CD4-positive, CD25-positive, alpha-beta regulatory T cell (primary cell): ENCODE measurements at regions not wholly inside any gene's neighbourhood (a gene's known extent, or its start where the extent isn't known, plus 50 kb on each side); places are given as distances from the start of the nearest gene placed in this dataset.

Experiments
- ATAC-seq, 2 donors: fragments of 150-1000 bp; cut with Tn5 transposase; one replicate each; pipeline ENCODE4 v1.10.0; 2021; ENCODE audit warnings: low read depth in 2 of 2, moderate number of reproducible peaks in 2 of 2, moderate library complexity in 1 of 2
- DNase-seq, 3 donors: peaks; one replicate each; pipeline versions ENCODE4 v3.0.0 to v3.0.0-alpha.2; 2012 to 2022; ENCODE audit warnings: mixed read lengths in 1 of 3
- H3K27ac ChIP-seq: one replicate; pipeline ENCODE4 v1.7.0; 2013; ENCODE audit warnings: mild to moderate bottlenecking, low read length; ENCODE audit not compliant: insufficient read depth, poor library complexity, severe bottlenecking
- H3K27me3 ChIP-seq: one replicate; pipeline ENCODE4 v1.7.0; 2013; ENCODE audit warnings: low read length; ENCODE audit not compliant: control insufficient read depth, insufficient read depth
- H3K36me3 ChIP-seq: one replicate; pipeline ENCODE4 v1.7.0; 2013; ENCODE audit warnings: mild to moderate bottlenecking, low read length, moderate library complexity; ENCODE audit not compliant: control insufficient read depth, insufficient read depth
- H3K4me1 ChIP-seq: 2 replicates; pipeline ENCODE4 v1.7.0; 2013; ENCODE audit warnings: mild to moderate bottlenecking, low read length; ENCODE audit not compliant: insufficient read depth, control insufficient read depth, poor library complexity, severe bottlenecking
- H3K4me3 ChIP-seq: one replicate; pipeline ENCODE4 v1.7.0; 2013; ENCODE audit warnings: low read depth, mild to moderate bottlenecking, low read length, moderate library complexity
- H3K9me3 ChIP-seq, 2 experiments: 1 replicate in 1 of 2; 2 replicates in 1 of 2; pipeline ENCODE4 v1.7.0; 2013; ENCODE audit warnings: low read length in 2 of 2, mild to moderate bottlenecking in 1 of 2, moderate library complexity in 1 of 2; ENCODE audit not compliant: control insufficient read depth in 2 of 2
- H3K27ac Mint-ChIP-seq, 3 donors: one replicate each; pipeline ENCODE4 v1.8.0; 2020 to 2022; ENCODE audit warnings: mild to moderate bottlenecking in 3 of 3, mixed read lengths in 3 of 3, moderate library complexity in 2 of 3
- H3K27me3 Mint-ChIP-seq: one replicate; pipeline ENCODE4 v1.8.0; 2022; ENCODE audit warnings: mild to moderate bottlenecking, mixed read lengths
- H3K36me3 Mint-ChIP-seq: one replicate; pipeline ENCODE4 v1.8.0; 2020; ENCODE audit warnings: mixed read lengths
- H3K4me1 Mint-ChIP-seq, 4 donors: one replicate each; pipeline ENCODE4 v1.8.0; 2020 to 2022; ENCODE audit warnings: mixed read lengths in 4 of 4, mild to moderate bottlenecking in 1 of 4
- H3K4me3 Mint-ChIP-seq, 4 donors: one replicate each; pipeline ENCODE4 v1.8.0; 2020 to 2022; ENCODE audit warnings: mild to moderate bottlenecking in 4 of 4, mixed read lengths in 4 of 4, moderate library complexity in 3 of 4
- H3K9me3 Mint-ChIP-seq, 7 donors: one replicate each; pipeline ENCODE4 v1.8.0; 2020 to 2022; ENCODE audit warnings: mixed read lengths in 7 of 7, mild to moderate bottlenecking in 3 of 7, moderate library complexity in 2 of 7

DNA sequence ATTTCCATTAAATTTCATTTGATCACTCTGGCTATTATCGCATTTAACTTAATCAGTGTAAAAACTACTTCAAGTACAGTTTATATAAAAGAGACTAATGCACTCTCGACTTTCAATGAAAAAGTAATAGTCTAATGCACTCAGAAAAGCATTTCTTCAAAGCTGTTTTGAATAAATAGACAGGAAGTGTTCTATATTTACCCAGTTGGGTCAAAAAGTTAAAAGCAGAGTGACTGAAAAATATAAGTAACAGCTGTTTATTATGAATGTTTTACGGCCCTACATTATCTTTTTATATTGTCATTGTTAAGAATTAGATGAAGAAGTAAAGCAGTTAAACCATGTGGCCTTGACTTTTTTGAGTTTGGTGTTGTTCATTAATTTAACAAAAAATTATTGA is 391.8 kb downstream of the ZPLD1 start:
- Mint-ChIP-seq H3K27ac (no peak overlapping the region), H3K36me3 (no peaks in the 10 kb centered on the region), H3K4me1 (no peaks in the 10 kb centered on the region), H3K27me3 (no peaks in the 10 kb centered on the region), H3K4me3 (no peak overlapping the region), H3K9me3 (peaks cover 0 to 7% (median 0%) of the 10 kb centered on the region in 7 donors)
- Histone ChIP-seq H3K27ac (no peak overlapping the region), H3K27me3 (no peaks in the 10 kb centered on the region), H3K4me1 (no peaks in the 10 kb centered on the region), H3K4me3 (no peak overlapping the region), H3K36me3 (no peaks in the 10 kb centered on the region), H3K9me3 (no peaks in the 10 kb centered on the region)
- ATAC-seq (no peak), DNase-seq (no peak)

DNA sequence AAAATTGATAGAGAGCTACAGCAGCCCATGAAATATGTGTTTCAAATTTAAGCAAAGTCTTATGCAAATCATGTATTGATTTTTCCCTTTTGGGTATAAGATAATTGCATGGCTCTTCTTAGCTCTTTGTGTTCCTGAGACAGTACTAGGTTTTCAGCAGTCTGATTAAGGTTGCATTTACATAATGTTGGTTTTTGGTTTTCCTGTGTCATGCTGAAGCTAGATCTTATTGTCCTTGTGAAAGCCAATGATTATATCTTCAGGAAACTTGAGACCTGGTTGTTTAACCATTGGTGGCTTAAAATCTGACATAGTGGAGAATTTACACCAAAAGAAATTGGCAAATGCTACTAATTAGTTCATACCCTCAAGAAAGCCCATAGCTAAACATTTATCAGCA is 392.6 kb downstream of the ZPLD1 start:
- H3K27me3 ChIP-seq = no peaks in the 10 kb centered on the region
- no peaks in the 10 kb centered on the region for H3K4me1 Mint-ChIP-seq
- no peaks in the 10 kb centered on the region for H3K27me3 Mint-ChIP-seq
- H3K36me3 Mint-ChIP-seq = no peaks in the 10 kb centered on the region
- H3K4me1 ChIP-seq = no peaks in the 10 kb centered on the region
- no peaks in the 10 kb centered on the region for H3K9me3 ChIP-seq
- H3K9me3 Mint-ChIP-seq = peaks cover 0 to 5% (median 0%) of the 10 kb centered on the region in 7 donors
- DNase-seq = no peak
- no peak overlapping the region for H3K4me3 Mint-ChIP-seq
- H3K27ac ChIP-seq = no peak overlapping the region
- ATAC-seq = no peak
- no peak overlapping the region for H3K4me3 ChIP-seq
- H3K27ac Mint-ChIP-seq = no peak overlapping the region
- no peaks in the 10 kb centered on the region for H3K36me3 ChIP-seq

DNA sequence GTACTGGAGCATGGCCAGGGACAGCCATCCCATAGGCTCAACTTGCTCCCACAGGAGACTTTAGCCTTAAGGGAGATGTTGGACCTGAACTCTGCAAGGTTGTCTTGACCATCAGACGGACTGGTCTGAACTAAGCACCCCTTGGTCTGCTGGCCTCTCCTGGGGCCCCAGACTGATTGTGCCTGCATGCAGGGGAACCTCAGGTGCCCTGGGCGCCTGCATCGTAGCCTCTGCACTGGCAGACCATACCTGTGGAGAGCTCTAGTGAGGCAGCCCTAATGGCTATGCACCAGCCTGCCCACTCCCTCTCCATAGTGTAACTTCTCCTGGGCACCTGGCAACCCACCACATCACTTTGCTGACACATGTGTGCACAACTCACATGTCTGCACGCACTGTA is 395.6 kb downstream of the ZPLD1 start:
- Mint-ChIP-seq H3K36me3 (no peaks in the 10 kb centered on the region), H3K4me1 (no peaks in the 10 kb centered on the region), H3K27me3 (no peaks in the 10 kb centered on the region), H3K27ac (no peak overlapping the region), H3K4me3 (no peak overlapping the region), H3K9me3 (peaks cover 0 to 5% (median 1%) of the 10 kb centered on the region in 7 donors)
- H3K27ac ChIP-seq = no peak overlapping the region
- H3K36me3 ChIP-seq = no peaks in the 10 kb centered on the region
- no peaks in the 10 kb centered on the region for H3K4me1 ChIP-seq
- H3K27me3 ChIP-seq = no peaks in the 10 kb centered on the region
- no peak for ATAC-seq
- H3K4me3 ChIP-seq = no peak overlapping the region
- no peak for DNase-seq
- no peaks in the 10 kb centered on the region for H3K9me3 ChIP-seq

- H3K4me3 Mint-ChIP-seq = no peak overlapping the region
- H3K9me3 ChIP-seq = no peaks in the 10 kb centered on the region
- no peaks in the 10 kb centered on the region for H3K27me3 Mint-ChIP-seq
- H3K27me3 ChIP-seq = no peaks in the 10 kb centered on the region
- H3K27ac Mint-ChIP-seq = no peak overlapping the region
- DNase-seq = no peak
- no peak overlapping the region for H3K4me3 ChIP-seq
- ATAC-seq = no peak
- no peaks in the 10 kb centered on the region for H3K4me1 Mint-ChIP-seq
- no peaks in the 10 kb centered on the region for H3K4me1 ChIP-seq
- H3K27ac ChIP-seq = no peak overlapping the region
- peaks cover 3 to 20% (median 8%) of the 10 kb centered on the region in 7 donors for H3K9me3 Mint-ChIP-seq
- no peaks in the 10 kb centered on the region for H3K36me3 Mint-ChIP-seq
- no peaks in the 10 kb centered on the region for H3K36me3 ChIP-seq
Observed at GRCh38 chr3:102841866-102842265, 407.1 kb downstream of the ZPLD1 start.

DNA sequence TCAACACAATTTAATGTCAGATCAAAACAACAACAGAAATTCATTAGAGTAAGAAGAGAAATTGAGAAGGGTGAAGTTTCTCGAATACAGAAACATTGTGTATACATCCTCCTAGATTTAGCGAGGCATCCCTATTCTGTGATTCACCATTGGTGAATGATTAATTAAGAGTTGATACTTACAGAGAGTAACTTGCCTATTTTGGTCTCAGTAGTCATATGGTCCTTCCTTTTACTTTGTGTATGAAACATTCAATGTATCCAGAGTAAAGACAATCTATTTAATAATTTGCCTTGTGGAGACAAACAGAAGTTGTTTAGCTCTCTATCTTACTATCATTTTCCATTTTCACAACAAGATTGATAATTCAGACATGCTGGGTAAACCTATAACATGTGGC is 432.0 kb downstream of the ZPLD1 start:
- Histone ChIP-seq H3K27ac (no peak overlapping the region), H3K36me3 (no peaks in the 10 kb centered on the region), H3K4me3 (no peak overlapping the region), H3K27me3 (no peaks in the 10 kb centered on the region), H3K4me1 (no peaks in the 10 kb centered on the region), H3K9me3 (no peaks in the 10 kb centered on the region)
- H3K9me3 Mint-ChIP-seq = peaks cover 0 to 3% (median 0%) of the 10 kb centered on the region in 7 donors
- H3K36me3 Mint-ChIP-seq = no peaks in the 10 kb centered on the region
- no peak overlapping the region for H3K4me3 Mint-ChIP-seq
- H3K27me3 Mint-ChIP-seq = no peaks in the 10 kb centered on the region
- DNase-seq (no peak), ATAC-seq (no peak)
- no peak overlapping the region for H3K27ac Mint-ChIP-seq
- H3K4me1 Mint-ChIP-seq = no peaks in the 10 kb centered on the region

GRCh38 chr3:102883515-102883914 is 448.7 kb downstream of the ZPLD1 start:
- Mint-ChIP-seq H3K4me1 (no peaks in the 10 kb centered on the region), H3K27ac (no peak overlapping the region), H3K4me3 (no peak overlapping the region), H3K36me3 (no peaks in the 10 kb centered on the region), H3K9me3 (peaks cover 0 to 2% (median 0%) of the 10 kb centered on the region in 7 donors), H3K27me3 (peaks cover 4% of the 10 kb centered on the region)
- Histone ChIP-seq H3K4me1 (no peaks in the 10 kb centered on the region), H3K36me3 (no peaks in the 10 kb centered on the region), H3K4me3 (no peak overlapping the region), H3K9me3 (no peaks in the 10 kb centered on the region), H3K27ac (no peak overlapping the region), H3K27me3 (no peaks in the 10 kb centered on the region)
- ATAC-seq (no peak), DNase-seq (no peak)

DNA sequence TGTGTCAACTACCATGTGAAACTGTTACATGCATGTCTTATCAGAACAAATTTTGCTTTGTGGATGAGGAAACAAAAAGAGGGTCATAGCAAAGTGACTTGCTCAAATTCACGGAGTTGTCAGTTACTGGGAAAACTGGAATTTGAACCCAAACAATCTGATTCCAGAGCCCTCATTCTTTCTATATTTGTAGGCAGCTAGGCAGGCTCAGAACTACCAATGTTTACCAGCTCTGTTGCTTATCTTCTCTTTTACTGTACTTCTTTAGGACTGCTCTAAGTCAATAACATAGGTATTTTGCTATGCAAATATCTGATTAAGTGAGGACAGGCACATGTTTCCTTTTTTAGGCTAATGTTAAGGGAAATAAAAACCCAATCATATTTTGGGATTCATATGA is 450.5 kb downstream of the ZPLD1 start:
- no peak overlapping the region for H3K27ac Mint-ChIP-seq
- Histone ChIP-seq H3K4me1 (no peaks in the 10 kb centered on the region), H3K36me3 (no peaks in the 10 kb centered on the region), H3K27me3 (no peaks in the 10 kb centered on the region), H3K9me3 (no peaks in the 10 kb centered on the region), H3K4me3 (no peak overlapping the region), H3K27ac (no peak overlapping the region)
- H3K4me1 Mint-ChIP-seq = no peaks in the 10 kb centered on the region
- H3K9me3 Mint-ChIP-seq = peaks cover 0 to 5% (median 0%) of the 10 kb centered on the region in 7 donors
- H3K4me3 Mint-ChIP-seq = no peak overlapping the region
- DNase-seq (no peak), ATAC-seq (no peak)
- H3K27me3 Mint-ChIP-seq = peaks cover 4% of the 10 kb centered on the region
- no peaks in the 10 kb centered on the region for H3K36me3 Mint-ChIP-seq

GRCh38 chr3:102887431-102887830 is 452.6 kb downstream of the ZPLD1 start:
- Histone ChIP-seq H3K27ac (no peak overlapping the region), H3K36me3 (no peaks in the 10 kb centered on the region), H3K9me3 (no peaks in the 10 kb centered on the region), H3K27me3 (no peaks in the 10 kb centered on the region), H3K4me1 (no peaks in the 10 kb centered on the region), H3K4me3 (no peak overlapping the region)
- H3K27me3 Mint-ChIP-seq = peaks cover 4% of the 10 kb centered on the region
- H3K9me3 Mint-ChIP-seq = peaks cover 0 to 5% (median 2%) of the 10 kb centered on the region in 7 donors
- H3K4me3 Mint-ChIP-seq = no peak overlapping the region
- H3K4me1 Mint-ChIP-seq = no peaks in the 10 kb centered on the region
- no peak overlapping the region for H3K27ac Mint-ChIP-seq
- no peak for DNase-seq
- ATAC-seq = no peak
- no peaks in the 10 kb centered on the region for H3K36me3 Mint-ChIP-seq
